22Rv1 (cell line): ENCODE measurements at regions not wholly inside any gene's neighbourhood (a gene's known extent, or its start where the extent isn't known, plus 50 kb on each side); places are given as distances from the start of the nearest gene placed in this dataset.
"Not testable (repeated sequence)": the region's sequence is repeated elsewhere in the genome, so short reads cannot be mapped to it uniquely, and the experiment has no call there.

ENCODE experiments used
- H3K27ac ChIP-seq: fragments of 450-650 bp; 2 replicates; pipeline ENCODE4 v1.5.1; 2017
- CTCF ChIP-seq: fragments of 450-650 bp; IDR thresholded peaks from 2 replicates; pipeline ENCODE4 v1.5.1; 2017; ENCODE audit warnings: mild to moderate bottlenecking
- ZFX ChIP-seq: fragments of 450-650 bp; IDR thresholded peaks from 2 replicates; pipeline ENCODE4 v1.6.1; 2017; ENCODE audit warnings: antibody characterized with exemption, borderline replicate concordance

- TF ChIP-seq CTCF (no peak), ZFX (no peak)
- no peak overlapping the region for H3K27ac ChIP-seq
These were observed 220.2 kb upstream of the LRTM1 start for GRCh38 chr3:55147856-55148720.

GRCh38 chr3:55147406-55147805, 219.5 kb upstream of the LRTM1 start:
- TF ChIP-seq CTCF (no peak), ZFX (no peak)
- no peak overlapping the region for H3K27ac ChIP-seq

- H3K27ac ChIP-seq, result no peak overlapping the region
- TF ChIP-seq ZFX (no peak), CTCF (no peak)
These were observed 218.4 kb upstream of the LRTM1 start for GRCh38 chr3:55146216-55146615.

- no peak overlapping the region for H3K27ac ChIP-seq
- TF ChIP-seq CTCF (no peak), ZFX (no peak)
These were observed 216.3 kb upstream of the LRTM1 start for GRCh38 chr3:55144015-55144673.

GRCh38 chr3:55143336-55143735, 215.5 kb upstream of the LRTM1 start:
- no peak overlapping the region for H3K27ac ChIP-seq
- no peak for TF ChIP-seq CTCF
- TF ChIP-seq ZFX, result no peak

GRCh38 chr3:55136291-55136690, 208.4 kb upstream of the LRTM1 start:
- not testable (repeated sequence) for H3K27ac ChIP-seq

- TF ChIP-seq ZFX (no peak), CTCF (no peak)
- H3K27ac ChIP-seq, result no peak overlapping the region
These were observed 200.5 kb upstream of the LRTM1 start for GRCh38 chr3:55128225-55128823.
